HEK293 (cell line): ENCODE measurements at regions not wholly inside any gene's neighbourhood (a gene's known extent, or its start where the extent isn't known, plus 50 kb on each side); places are given as distances from the start of the nearest gene placed in this dataset.

ENCODE experiments used
- CTCF ChIA-PET: fragments of 350-600 bp; formaldehyde crosslinking; extraction: SDS; loops from one replicate; lab custom pipeline; 2021; ENCODE audit warnings: antibody characterized with exemption; lab: Yijun Ruan, JAX
- POLR2A ChIA-PET: fragments of 300-600 bp; formaldehyde crosslinking; extraction: SDS; loops from one replicate; lab custom pipeline; 2020; ENCODE audit warnings: antibody characterized with exemption, inconsistent platforms; lab: Yijun Ruan, JAX
- H3K27ac ChIP-seq: fragments of 200-500 bp; sonication (Bioruptor generic); 2 replicates; pipeline ENCODE4 v1.5.1; 2014; ENCODE audit warnings: low read depth, low read length, control low read depth, inconsistent platforms; ENCODE audit errors: extremely low read depth
- H3K36me3 ChIP-seq, 2 experiments: fragments of 200-500 bp in 1 of 2; sonication (Bioruptor generic) in 1 of 2; 1 replicate in 1 of 2; 2 replicates in 1 of 2; pipeline ENCODE4 v1.5.1; 2014 to 2017; ENCODE audit warnings: inconsistent platforms in 2 of 2, low read length in 2 of 2; ENCODE audit not compliant: control insufficient read depth in 2 of 2, insufficient read depth in 1 of 2
- H3K4me1 ChIP-seq: fragments of 200-500 bp; sonication (Bioruptor generic); 2 replicates; pipeline ENCODE4 v1.5.1; 2014; ENCODE audit warnings: mild to moderate bottlenecking, low read length, inconsistent platforms; ENCODE audit not compliant: control insufficient read depth, insufficient read depth
- H3K4me3 ChIP-seq: 2 replicates; pipeline ENCODE4 v1.5.1; 2011; ENCODE audit warnings: low read depth, mild to moderate bottlenecking, control low read depth, low read length, moderate library complexity
- H3K9me3 ChIP-seq: fragments of 200-500 bp; sonication (Bioruptor generic); 2 replicates; pipeline ENCODE4 v1.5.1; 2014; ENCODE audit warnings: low read depth, low read length, inconsistent platforms; ENCODE audit not compliant: control insufficient read depth, insufficient read depth
- ATF2 ChIP-seq: fragments of 450-650 bp; formaldehyde crosslinking; IDR thresholded peaks from 2 replicates; pipeline ENCODE4 v1.5.1; 2016; ENCODE audit warnings: missing biosample characterization, missing genetic modification characterization, low read depth
- GLIS2 ChIP-seq: fragments of 450-650 bp; formaldehyde crosslinking; IDR thresholded peaks from 2 replicates; pipeline ENCODE4 v1.5.1; 2016; ENCODE audit warnings: missing biosample characterization, missing genetic modification characterization
- ZNF148 ChIP-seq: fragments of 450-650 bp; formaldehyde crosslinking; IDR thresholded peaks from 2 replicates; pipeline ENCODE4 v1.5.0; 2017; ENCODE audit warnings: missing biosample characterization, missing genetic modification characterization, borderline replicate concordance
- ZNF174 ChIP-seq: fragments of 450-650 bp; formaldehyde crosslinking; IDR thresholded peaks from 2 replicates; pipeline ENCODE4 v1.5.0; 2017; ENCODE audit warnings: missing biosample characterization, mild to moderate bottlenecking, missing genetic modification characterization
- ZNF184 ChIP-seq: fragments of 450-650 bp; IDR thresholded peaks from 2 replicates; pipeline ENCODE4 v1.5.1; 2018; ENCODE audit warnings: missing biosample characterization, mild to moderate bottlenecking, missing genetic modification characterization
- ZNF24 ChIP-seq: fragments of 450-650 bp; formaldehyde crosslinking; IDR thresholded peaks from 2 replicates; pipeline ENCODE4 v1.5.1; 2016; ENCODE audit warnings: missing biosample characterization, missing genetic modification characterization
- ZNF274 ChIP-seq, 2 experiments: fragments of 200-500 bp in 1 of 2; fragments of 450-650 bp in 1 of 2; sonication (Bioruptor generic) in 1 of 2; formaldehyde crosslinking in 1 of 2; IDR thresholded peaks; 2 replicates each; pipeline versions ENCODE4 v1.5.1 to v1.6.1; 2014 to 2016; ENCODE audit warnings: borderline replicate concordance in 1 of 2, inconsistent platforms in 1 of 2, low read length in 1 of 2, missing biosample characterization in 1 of 2, missing genetic modification characterization in 1 of 2
- ZNF510 ChIP-seq: fragments of 450-650 bp; formaldehyde crosslinking; IDR thresholded peaks from 2 replicates; pipeline ENCODE4 v1.5.1; 2018; ENCODE audit warnings: mild to moderate bottlenecking, missing genetic modification characterization, missing biosample characterization; ENCODE audit not compliant: insufficient replicate concordance
- ZNF580 ChIP-seq: fragments of 450-650 bp; formaldehyde crosslinking; IDR thresholded peaks from 2 replicates; pipeline ENCODE4 v1.5.1; 2016; ENCODE audit warnings: missing biosample characterization, missing genetic modification characterization
- ZNF610 ChIP-seq: fragments of 450-650 bp; formaldehyde crosslinking; IDR thresholded peaks from 2 replicates; pipeline ENCODE4 v1.5.1; 2016; ENCODE audit warnings: missing biosample characterization, missing genetic modification characterization, borderline replicate concordance
- ZNF791 ChIP-seq: fragments of 450-650 bp; formaldehyde crosslinking; IDR thresholded peaks from 2 replicates; pipeline ENCODE4 v1.5.1; 2016; ENCODE audit warnings: missing biosample characterization, missing genetic modification characterization
- TF ChIP-seq, protein P1 (sequence below): fragments of 450-650 bp; IDR thresholded peaks from 2 replicates; pipeline ENCODE4 v1.5.1; 2018; ENCODE audit warnings: missing biosample characterization, missing genetic modification characterization
- TF ChIP-seq, protein P2 (sequence below): IDR thresholded peaks from 2 replicates; pipeline ENCODE4 v1.6.1; 2011; ENCODE audit warnings: mild to moderate bottlenecking, low read depth, low read length, borderline replicate concordance
- TF ChIP-seq, protein P3 (sequence below): fragments of 450-650 bp; formaldehyde crosslinking; IDR thresholded peaks from 2 replicates; pipeline ENCODE4 v1.5.1; 2016; ENCODE audit warnings: missing biosample characterization, missing genetic modification characterization, low read depth

GRCh38 chr1:69157046-69157756, 410.5 kb upstream of the LRRC7 start (continued):
- TF ChIP-seq ZNF148 (tag by site-specific recombination) (no peak), ZNF580 (tag by site-specific recombination) (no peak), ZNF791 (tag by site-specific recombination) (no peak), ZNF610 (tag by site-specific recombination) (no peak), GLIS2 (tag by site-specific recombination) (no peak)
- TF ChIP-seq, protein P1, sequence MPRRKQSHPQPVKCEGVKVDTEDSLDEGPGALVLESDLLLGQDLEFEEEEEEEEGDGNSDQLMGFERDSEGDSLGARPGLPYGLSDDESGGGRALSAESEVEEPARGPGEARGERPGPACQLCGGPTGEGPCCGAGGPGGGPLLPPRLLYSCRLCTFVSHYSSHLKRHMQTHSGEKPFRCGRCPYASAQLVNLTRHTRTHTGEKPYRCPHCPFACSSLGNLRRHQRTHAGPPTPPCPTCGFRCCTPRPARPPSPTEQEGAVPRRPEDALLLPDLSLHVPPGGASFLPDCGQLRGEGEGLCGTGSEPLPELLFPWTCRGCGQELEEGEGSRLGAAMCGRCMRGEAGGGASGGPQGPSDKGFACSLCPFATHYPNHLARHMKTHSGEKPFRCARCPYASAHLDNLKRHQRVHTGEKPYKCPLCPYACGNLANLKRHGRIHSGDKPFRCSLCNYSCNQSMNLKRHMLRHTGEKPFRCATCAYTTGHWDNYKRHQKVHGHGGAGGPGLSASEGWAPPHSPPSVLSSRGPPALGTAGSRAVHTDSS (tag by site-specific recombination): no peak
- TF ChIP-seq, protein P2, sequence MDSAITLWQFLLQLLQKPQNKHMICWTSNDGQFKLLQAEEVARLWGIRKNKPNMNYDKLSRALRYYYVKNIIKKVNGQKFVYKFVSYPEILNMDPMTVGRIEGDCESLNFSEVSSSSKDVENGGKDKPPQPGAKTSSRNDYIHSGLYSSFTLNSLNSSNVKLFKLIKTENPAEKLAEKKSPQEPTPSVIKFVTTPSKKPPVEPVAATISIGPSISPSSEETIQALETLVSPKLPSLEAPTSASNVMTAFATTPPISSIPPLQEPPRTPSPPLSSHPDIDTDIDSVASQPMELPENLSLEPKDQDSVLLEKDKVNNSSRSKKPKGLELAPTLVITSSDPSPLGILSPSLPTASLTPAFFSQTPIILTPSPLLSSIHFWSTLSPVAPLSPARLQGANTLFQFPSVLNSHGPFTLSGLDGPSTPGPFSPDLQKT: no peak

GRCh38 chr1:69163241-69163640, 404.5 kb upstream of the LRRC7 start:
- Histone ChIP-seq H3K4me1 (no peaks in the 10 kb centered on the region), H3K36me3 (no peaks in the 10 kb centered on the region), H3K4me3 (no peak overlapping the region), H3K9me3 (no peaks in the 10 kb centered on the region), H3K27ac (no peak overlapping the region)
- ChIA-PET POLR2A (no interaction called here), CTCF (no interaction called here)
- no peak for TF ChIP-seq ZNF510
- TF ChIP-seq, protein P2: no peak
- no peak for TF ChIP-seq ZNF174
- TF ChIP-seq ZNF24 (tag by site-specific recombination): no peak
- TF ChIP-seq ZNF184: no peak
- TF ChIP-seq ZNF274 (IDR thresholded peaks at IDR 0.05; ENCODE audit: low read length): no peak
- no peak for TF ChIP-seq ZNF274 (tag by site-specific recombination; IDR thresholded peaks at IDR 0.05; ENCODE audit: borderline replicate concordance)
- TF ChIP-seq ATF2 (tag by site-specific recombination): no peak
- TF ChIP-seq, protein P3, sequence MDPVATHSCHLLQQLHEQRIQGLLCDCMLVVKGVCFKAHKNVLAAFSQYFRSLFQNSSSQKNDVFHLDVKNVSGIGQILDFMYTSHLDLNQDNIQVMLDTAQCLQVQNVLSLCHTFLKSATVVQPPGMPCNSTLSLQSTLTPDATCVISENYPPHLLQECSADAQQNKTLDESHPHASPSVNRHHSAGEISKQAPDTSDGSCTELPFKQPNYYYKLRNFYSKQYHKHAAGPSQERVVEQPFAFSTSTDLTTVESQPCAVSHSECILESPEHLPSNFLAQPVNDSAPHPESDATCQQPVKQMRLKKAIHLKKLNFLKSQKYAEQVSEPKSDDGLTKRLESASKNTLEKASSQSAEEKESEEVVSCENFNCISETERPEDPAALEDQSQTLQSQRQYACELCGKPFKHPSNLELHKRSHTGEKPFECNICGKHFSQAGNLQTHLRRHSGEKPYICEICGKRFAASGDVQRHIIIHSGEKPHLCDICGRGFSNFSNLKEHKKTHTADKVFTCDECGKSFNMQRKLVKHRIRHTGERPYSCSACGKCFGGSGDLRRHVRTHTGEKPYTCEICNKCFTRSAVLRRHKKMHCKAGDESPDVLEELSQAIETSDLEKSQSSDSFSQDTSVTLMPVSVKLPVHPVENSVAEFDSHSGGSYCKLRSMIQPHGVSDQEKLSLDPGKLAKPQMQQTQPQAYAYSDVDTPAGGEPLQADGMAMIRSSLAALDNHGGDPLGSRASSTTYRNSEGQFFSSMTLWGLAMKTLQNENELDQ: no peak
